ENCODE measurements at regions not wholly inside any gene's neighbourhood (a gene's known extent, or its start where the extent isn't known, plus 50 kb on each side); places are given as distances from the start of the nearest gene placed in this dataset.

DNA sequence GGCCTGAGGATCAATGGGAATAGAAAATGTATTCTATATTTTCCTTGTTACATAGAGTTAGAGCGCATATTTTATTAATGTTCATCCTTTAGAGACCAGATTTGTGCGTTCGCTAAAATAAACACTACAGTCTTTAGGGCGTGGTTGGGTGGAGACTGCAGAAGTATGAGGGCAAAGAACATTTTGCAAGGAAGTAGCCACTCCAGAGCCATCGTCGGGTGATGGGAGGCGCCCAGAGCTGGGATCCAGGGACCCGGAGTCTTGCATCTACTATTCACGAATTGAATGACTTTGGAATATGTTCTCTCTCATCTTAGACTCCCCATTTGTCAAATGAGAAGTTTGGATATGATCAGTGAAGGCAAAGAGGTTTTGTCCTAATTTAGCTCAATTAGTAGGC is 154.2 kb upstream of the IRX6 start:
- H3K9ac ChIP-seq (ENCODE audit: insufficient read depth in 1 of 2, low read depth in 2 of 2, low read length in 2 of 2), result no peak overlapping the region

DNA sequence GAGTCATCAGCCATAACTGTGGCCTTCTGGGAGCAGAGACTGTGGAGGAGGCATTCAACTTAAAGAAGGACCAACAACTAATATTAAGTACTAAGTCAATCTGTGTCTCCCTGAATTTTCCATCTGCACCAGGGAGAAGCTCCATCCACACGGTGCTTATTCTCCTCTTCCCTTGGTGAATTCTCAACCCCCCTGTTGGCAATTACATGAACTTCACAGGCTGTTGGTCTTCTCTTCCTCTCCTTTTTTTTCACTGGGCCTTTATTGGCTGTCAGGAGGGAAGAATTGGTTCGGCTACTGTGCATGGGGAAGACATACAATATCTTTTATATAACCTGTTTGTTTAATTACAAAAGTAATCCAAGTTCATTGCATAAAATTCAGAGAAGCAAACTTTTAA is 152.8 kb upstream of the IRX6 start:
- Histone ChIP-seq H3K4me2 (ENCODE audit: insufficient read depth, low read length) (no peak overlapping the region), H3K9me3 (replicated peaks; ENCODE audit: control insufficient read depth, insufficient read depth, low read depth, low read length) (no peaks in the 10 kb centered on the region), H2AFZ (ENCODE audit: low read depth, low read length) (no peak overlapping the region), H3K27ac (ENCODE audit: extremely low read depth, low read depth, low read length) (no peak overlapping the region), H3K79me2 (ENCODE audit: control insufficient read depth, insufficient read depth, low read length) (no peaks in the 10 kb centered on the region), H3K9ac (ENCODE audit: insufficient read depth in 1 of 2, low read depth in 2 of 2, low read length in 2 of 2) (no peak overlapping the region), H3K27me3 (ENCODE audit: control insufficient read depth in 2 of 2, insufficient read depth in 2 of 2, low read length in 2 of 2) (peaks cover 0 to 5% of the 10 kb centered on the region in 2 experiments; a peak in 1 of 5 replicates), H3K9me1 (ENCODE audit: control insufficient read depth, insufficient read depth, low read length) (no peaks in the 10 kb centered on the region), H3K36me3 (ENCODE audit: control insufficient read depth, insufficient read depth, low read length) (no peaks in the 10 kb centered on the region), H3K4me3 (no peak overlapping the region), H3K4me1 (replicated peaks in 1 of 2; ENCODE audit: control insufficient read depth in 2 of 2, insufficient read depth in 2 of 2, low read length in 2 of 2) (no peaks in the 10 kb centered on the region), H4K20me1 (replicated peaks; ENCODE audit: control insufficient read depth, insufficient read depth, low read length) (no peaks in the 10 kb centered on the region)
- BruUV-seq (replicated peaks), result no TSS peak
- ChIA-PET POLR2A (no interaction called here), CTCF (ENCODE audit: low intra/inter-chr PET ratio) (no interaction called here)
- in situ Hi-C loops (cut with MboI), result no loop called here
- FAIRE-seq (no peak), DNase-seq (ENCODE audit: extremely low read depth in 1 of 4, low spot score in 3 of 4) (peak in 3 of 4 experiments; percentile 10 to 17 (median 15)), ATAC-seq (no peak)
- intact Hi-C loops (cut with micrococcal nuclease), result no loop called here
- WGBS (ENCODE audit: insufficient coverage, low coverage, missing lambda C conversion rate), result 0% methylated on average over 2 of the region's 2 CpGs
- no peak for TF ChIP-seq GATAD2B (IDR thresholded peaks at IDR 0.05; ENCODE audit: borderline replicate concordance)

More for the DNA sequence above, 154.2 kb upstream of the IRX6 start:
- no peak overlapping the region for H2AFZ ChIP-seq (ENCODE audit: low read depth, low read length)
- no TSS peak for BruUV-seq (replicated peaks)
- under 1% methylated on average over 9 of the region's 9 CpGs for WGBS (ENCODE audit: insufficient coverage, low coverage, missing lambda C conversion rate)
- H3K9me1 ChIP-seq (ENCODE audit: control insufficient read depth, insufficient read depth, low read length), result no peaks in the 10 kb centered on the region
- no peaks in the 10 kb centered on the region; a peak in 1 of 5 replicates for H3K27me3 ChIP-seq (ENCODE audit: control insufficient read depth in 2 of 2, insufficient read depth in 2 of 2, low read length in 2 of 2)
- no peak for FAIRE-seq
- H3K4me3 ChIP-seq, result no peak overlapping the region
- H3K4me2 ChIP-seq (ENCODE audit: insufficient read depth, low read length), result no peak overlapping the region
- H3K79me2 ChIP-seq (ENCODE audit: control insufficient read depth, insufficient read depth, low read length), result no peaks in the 10 kb centered on the region
- intact Hi-C loops (cut with micrococcal nuclease) (no loop called here), in situ Hi-C loops (cut with MboI) (no loop called here)
- DNase-seq (ENCODE audit: extremely low read depth in 1 of 4, low spot score in 3 of 4), result no peak
- H3K27ac ChIP-seq (ENCODE audit: extremely low read depth, low read depth, low read length), result no peak overlapping the region
- POLR2A ChIA-PET, result interaction anchor here (1.2 kb wide), 1 partner anchor 10 kb away, joined by 3 read pairs; no protein-coding TSS in a partner anchor
- TF ChIP-seq ZBTB9 (CRISPR knock-in tag; IDR thresholded peaks at IDR 0.05) (no peak), MCM2 (IDR thresholded peaks at IDR 0.05; ENCODE audit: low read depth) (no peak), ZNF239 (CRISPR knock-in tag; IDR thresholded peaks at IDR 0.05) (no peak)
- CTCF ChIA-PET (ENCODE audit: low intra/inter-chr PET ratio), result no interaction called here
- no peaks in the 10 kb centered on the region for H3K4me1 ChIP-seq (replicated peaks in 1 of 2; ENCODE audit: control insufficient read depth in 2 of 2, insufficient read depth in 2 of 2, low read length in 2 of 2)
- no peak for ATAC-seq
- no peaks in the 10 kb centered on the region for H3K9me3 ChIP-seq (replicated peaks; ENCODE audit: control insufficient read depth, insufficient read depth, low read depth, low read length)
- H3K36me3 ChIP-seq (ENCODE audit: control insufficient read depth, insufficient read depth, low read length), result no peaks in the 10 kb centered on the region
- no peaks in the 10 kb centered on the region for H4K20me1 ChIP-seq (replicated peaks; ENCODE audit: control insufficient read depth, insufficient read depth, low read length)

All from K562 (cell line).